Keratinocyte (primary cell): ENCODE measurements at regions not wholly inside any gene's neighbourhood (a gene's known extent, or its start where the extent isn't known, plus 50 kb on each side); places are given as distances from the start of the nearest gene placed in this dataset.

Experiments used
- DNase-seq: peaks from one replicate; pipeline ENCODE4 v3.0.0-alpha.2; 2011; ENCODE audit warnings: low read depth, missing footprints, low spot score
- FAIRE-seq: peaks from 2 replicates; lab custom pipeline; 2011; peaks lifted over from hg19 to GRCh38; lab: Jason Lieb, UNC
- H2AFZ ChIP-seq: 2 replicates; pipeline ENCODE4 v1.6.0; 2012; ENCODE audit warnings: low read length, control low read depth, inconsistent platforms; ENCODE audit not compliant: control insufficient read depth
- H3K27ac ChIP-seq: 2 replicates; pipeline ENCODE4 v1.5.1; 2011; ENCODE audit warnings: low read length; ENCODE audit not compliant: control insufficient read depth, insufficient read depth
- H3K27me3 ChIP-seq: 3 replicates; pipeline ENCODE4 v1.6.0; 2011; ENCODE audit warnings: low read length; ENCODE audit not compliant: control insufficient read depth, insufficient read depth; ENCODE audit errors: extremely low read depth
- H3K36me3 ChIP-seq, 2 experiments: 2 replicates in 1 of 2; 3 replicates in 1 of 2; pipeline ENCODE4 v1.5.1; 2011; ENCODE audit warnings: low read length in 2 of 2, mild to moderate bottlenecking in 1 of 2; ENCODE audit not compliant: control insufficient read depth in 2 of 2, insufficient read depth in 2 of 2; ENCODE audit errors: extremely low read depth in 1 of 2
- H3K4me1 ChIP-seq: 3 replicates; pipeline ENCODE4 v1.5.1; 2011; ENCODE audit warnings: low read length; ENCODE audit not compliant: control insufficient read depth, insufficient read depth; ENCODE audit errors: extremely low read depth
- H3K4me2 ChIP-seq: 3 replicates; pipeline ENCODE4 v1.6.0; 2011; ENCODE audit warnings: low read depth, low read length; ENCODE audit not compliant: control insufficient read depth, insufficient read depth; ENCODE audit errors: extremely low read depth
- H3K4me3 ChIP-seq, 3 experiments: fragments of 200-600 bp in 1 of 3; sonication (generic) in 1 of 3; 2 replicates in 2 of 3; 3 replicates in 1 of 3; pipeline ENCODE4 v1.5.1; 2011 to 2016; ENCODE audit warnings: low read length in 3 of 3, mild to moderate bottlenecking in 3 of 3, control low read depth in 2 of 3, inconsistent platforms in 1 of 3, low read depth in 1 of 3, mixed read lengths in 1 of 3, mixed run types in 1 of 3, moderate library complexity in 1 of 3; ENCODE audit not compliant: control insufficient read depth in 2 of 3, insufficient read depth in 2 of 3; ENCODE audit errors: extremely low read depth in 1 of 3
- H3K79me2 ChIP-seq: 2 replicates; pipeline ENCODE4 v1.6.0; 2012; ENCODE audit warnings: low read length; ENCODE audit not compliant: control insufficient read depth, insufficient read depth
- H3K9ac ChIP-seq: 3 replicates; pipeline ENCODE4 v1.6.0; 2011; ENCODE audit warnings: low read length; ENCODE audit not compliant: control insufficient read depth, insufficient read depth; ENCODE audit errors: extremely low read depth
- H3K9me1 ChIP-seq: 3 replicates; pipeline ENCODE4 v1.6.0; 2011; ENCODE audit warnings: low read length; ENCODE audit not compliant: control insufficient read depth, insufficient read depth; ENCODE audit errors: extremely low read depth
- H3K9me3 ChIP-seq: 2 replicates; pipeline ENCODE4 v1.5.1; 2012; ENCODE audit warnings: low read depth, low read length; ENCODE audit not compliant: control insufficient read depth
- H4K20me1 ChIP-seq: 3 replicates; pipeline ENCODE4 v1.6.0; 2011; ENCODE audit warnings: low read length; ENCODE audit not compliant: control insufficient read depth, insufficient read depth; ENCODE audit errors: extremely low read depth
- CTCF ChIP-seq, 3 experiments: IDR thresholded peaks in 1 of 3; conservative IDR thresholded peaks in 1 of 3; optimal IDR thresholded peaks in 1 of 3; 2 replicates in 2 of 3; 3 replicates in 1 of 3; pipeline versions ENCODE3 to v1.5.1; 2011; ENCODE audit warnings: low read length in 3 of 3, mild to moderate bottlenecking in 3 of 3, moderate library complexity in 2 of 3, control low read depth in 1 of 3, inconsistent platforms in 1 of 3; ENCODE audit not compliant: insufficient read depth in 2 of 3; ENCODE audit errors: extremely low read depth in 1 of 3
- EZH2 ChIP-seq: IDR thresholded peaks from one replicate; pipeline ENCODE4 v1.6.1; 2012; ENCODE audit warnings: inconsistent platforms, mild to moderate bottlenecking, low read length, moderate library complexity
- dilution Hi-C: fragments of 300-500 bp; cut with MboI; formaldehyde crosslinking; loops from one replicate; pipeline ENCODE4 v1.7.0; 2020; ENCODE audit warnings: low sequenced_read_pairs; ENCODE audit not compliant: extremely low pct_ligation_motif_present

- Histone ChIP-seq H3K4me1 (no peaks in the 10 kb centered on the region), H3K9me3 (no peaks in the 10 kb centered on the region), H3K9me1 (no peaks in the 10 kb centered on the region), H3K4me2 (no peak overlapping the region), H3K27me3 (no peaks in the 10 kb centered on the region), H3K4me3 (no peak overlapping the region), H3K9ac (no peak overlapping the region), H3K79me2 (no peaks in the 10 kb centered on the region), H3K27ac (no peak overlapping the region), H2AFZ (no peak overlapping the region), H3K36me3 (no peaks in the 10 kb centered on the region), H4K20me1 (no peaks in the 10 kb centered on the region)
- dilution Hi-C loops, result no loop called here
- no peak for DNase-seq
- TF ChIP-seq EZH2 (no peak), CTCF (optimal IDR thresholded peaks at IDR 0.05 in 1 of 3, IDR thresholded peaks at IDR 0.05 in 1 of 3, conservative IDR thresholded peaks at IDR 0.05 in 1 of 3; ENCODE audit: extremely low read depth in 1 of 3, insufficient read depth in 2 of 3, low read length in 3 of 3) (no peak)
- no peak for FAIRE-seq
Measured at GRCh38 chr10:2918489-2918888, 148.9 kb upstream of the PFKP start.

- Histone ChIP-seq H3K27ac (no peak overlapping the region), H2AFZ (no peak overlapping the region), H3K36me3 (no peaks in the 10 kb centered on the region), H4K20me1 (no peaks in the 10 kb centered on the region), H3K27me3 (no peaks in the 10 kb centered on the region), H3K9me3 (no peaks in the 10 kb centered on the region), H3K79me2 (no peaks in the 10 kb centered on the region), H3K4me2 (no peak overlapping the region), H3K9me1 (no peaks in the 10 kb centered on the region), H3K9ac (no peak overlapping the region), H3K4me1 (no peaks in the 10 kb centered on the region), H3K4me3 (no peak overlapping the region)
- DNase-seq (no peak), FAIRE-seq (no peak)
- dilution Hi-C loops, result no loop called here
- TF ChIP-seq CTCF (optimal IDR thresholded peaks at IDR 0.05 in 1 of 3, IDR thresholded peaks at IDR 0.05 in 1 of 3, conservative IDR thresholded peaks at IDR 0.05 in 1 of 3; ENCODE audit: extremely low read depth in 1 of 3, insufficient read depth in 2 of 3, low read length in 3 of 3), result no peak
- no peak for TF ChIP-seq EZH2
Measured at GRCh38 chr10:2917926-2918325, 149.4 kb upstream of the PFKP start.
